Astrocyte (in vitro differentiated cells and primary cell): ENCODE measurements at regions not wholly inside any gene's neighbourhood (a gene's known extent, or its start where the extent isn't known, plus 50 kb on each side); places are given as distances from the start of the nearest gene placed in this dataset.

ENCODE experiments used
- DNase-seq: peaks from one replicate; pipeline ENCODE4 v3.0.0-alpha.2; 2010; ENCODE audit warnings: low read depth
- FAIRE-seq: peaks from 2 replicates; lab custom pipeline; 2011; peaks lifted over from hg19 to GRCh38; lab: Jason Lieb, UNC
- H2AFZ ChIP-seq: 2 replicates; pipeline ENCODE4 v1.6.0; 2012; ENCODE audit warnings: low read depth, low read length, inconsistent platforms
- H3K27ac ChIP-seq: 2 replicates; pipeline ENCODE4 v1.5.1; 2011; ENCODE audit warnings: low read depth, low read length, inconsistent platforms
- H3K27me3 ChIP-seq: 2 replicates; pipeline ENCODE4 v1.6.0; 2011; ENCODE audit warnings: low read length, inconsistent platforms; ENCODE audit not compliant: insufficient read depth
- H3K36me3 ChIP-seq: 2 replicates; pipeline ENCODE4 v1.5.1; 2011; ENCODE audit warnings: low read length, inconsistent platforms; ENCODE audit not compliant: insufficient read depth
- H3K4me1 ChIP-seq: 2 replicates; pipeline ENCODE4 v1.5.1; 2011; ENCODE audit warnings: low read length, inconsistent platforms; ENCODE audit not compliant: insufficient read depth
- H3K4me2 ChIP-seq: 2 replicates; pipeline ENCODE4 v1.6.0; 2012; ENCODE audit warnings: low read length, inconsistent platforms
- H3K4me3 ChIP-seq: 2 replicates; pipeline ENCODE4 v1.5.1; 2011; ENCODE audit warnings: low read depth, mild to moderate bottlenecking, low read length, inconsistent platforms; ENCODE audit not compliant: insufficient read depth
- H3K79me2 ChIP-seq: 2 replicates; pipeline ENCODE4 v1.6.0; 2012; ENCODE audit warnings: mild to moderate bottlenecking, low read length, inconsistent platforms; ENCODE audit not compliant: insufficient read depth
- H3K9ac ChIP-seq: 2 replicates; pipeline ENCODE4 v1.6.0; 2012; ENCODE audit warnings: mild to moderate bottlenecking, low read length, inconsistent platforms
- H3K9me3 ChIP-seq: 2 replicates; pipeline ENCODE4 v1.5.1; 2012; ENCODE audit warnings: low read depth, mild to moderate bottlenecking, low read length, inconsistent platforms; ENCODE audit not compliant: insufficient read depth
- H4K20me1 ChIP-seq: 2 replicates; pipeline ENCODE4 v1.6.0; 2012; ENCODE audit warnings: low read length, inconsistent platforms; ENCODE audit not compliant: insufficient read depth
- H3K27ac Mint-ChIP-seq: one replicate; pipeline ENCODE4 v1.8.0; 2021; ENCODE audit warnings: mild to moderate bottlenecking, mixed read lengths; ENCODE audit not compliant: unreplicated experiment
- H3K27me3 Mint-ChIP-seq: one replicate; pipeline ENCODE4 v1.8.0; 2021; ENCODE audit warnings: low read depth, mixed read lengths; ENCODE audit not compliant: unreplicated experiment
- H3K36me3 Mint-ChIP-seq: one replicate; pipeline ENCODE4 v1.8.0; 2021; ENCODE audit warnings: low read depth, mixed read lengths; ENCODE audit not compliant: unreplicated experiment
- H3K4me1 Mint-ChIP-seq: one replicate; pipeline ENCODE4 v1.8.0; 2021; ENCODE audit warnings: low read depth, mixed read lengths; ENCODE audit not compliant: unreplicated experiment
- H3K4me3 Mint-ChIP-seq: one replicate; pipeline ENCODE4 v1.8.0; 2021; ENCODE audit warnings: mild to moderate bottlenecking, moderate library complexity, mixed read lengths; ENCODE audit not compliant: unreplicated experiment
- H3K9me3 Mint-ChIP-seq: one replicate; pipeline ENCODE4 v1.8.0; 2021; ENCODE audit warnings: mild to moderate bottlenecking, mixed read lengths; ENCODE audit not compliant: unreplicated experiment
- CTCF ChIP-seq: IDR thresholded peaks from 2 replicates; pipeline ENCODE4 v1.5.1; 2011; ENCODE audit warnings: low read depth, mild to moderate bottlenecking, inconsistent platforms, low read length, moderate library complexity; ENCODE audit not compliant: insufficient read depth
- EZH2 ChIP-seq: IDR thresholded peaks from 2 replicates; pipeline ENCODE4 v1.6.1; 2012; ENCODE audit warnings: mild to moderate bottlenecking, low read length, inconsistent platforms; ENCODE audit not compliant: insufficient read depth

DNA sequence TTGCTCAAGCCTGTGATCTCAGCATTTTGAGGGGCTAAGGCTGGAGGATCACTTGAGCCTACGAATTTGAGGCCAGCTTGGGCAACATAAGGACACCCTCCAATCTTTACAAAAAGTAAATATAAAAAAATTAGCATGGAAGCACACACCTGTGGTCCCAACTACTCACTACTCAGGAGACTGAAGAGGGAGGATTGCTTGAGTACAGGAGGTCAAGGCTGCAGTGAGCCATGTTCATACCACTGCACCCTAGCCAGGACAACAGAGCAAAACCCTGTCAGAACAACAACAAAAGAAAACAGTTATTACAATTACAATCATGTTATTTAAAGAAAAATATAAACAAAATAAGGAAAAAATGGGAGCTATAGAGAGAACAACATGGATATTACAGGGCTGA, 82.5 kb upstream of the TNFAIP3 start:
- H3K4me1 Mint-ChIP-seq = peaks cover 7% of the 10 kb centered on the region
- H3K36me3 Mint-ChIP-seq = no peaks in the 10 kb centered on the region
- H3K4me3 Mint-ChIP-seq = no peak overlapping the region
- no peak overlapping the region for H3K9ac ChIP-seq
- no peak overlapping the region for H3K27ac ChIP-seq
- H3K9me3 ChIP-seq = no peaks in the 10 kb centered on the region
- H3K79me2 ChIP-seq = no peaks in the 10 kb centered on the region
- no peak overlapping the region for H2AFZ ChIP-seq
- no peaks in the 10 kb centered on the region for H3K9me3 Mint-ChIP-seq
- H3K4me2 ChIP-seq = no peak overlapping the region
- TF ChIP-seq EZH2 = no peak
- TF ChIP-seq CTCF = no peak
- H3K27me3 Mint-ChIP-seq = peaks cover 1% of the 10 kb centered on the region
- H3K27me3 ChIP-seq = no peaks in the 10 kb centered on the region
- no peaks in the 10 kb centered on the region for H4K20me1 ChIP-seq
- H3K36me3 ChIP-seq = no peaks in the 10 kb centered on the region
- DNase-seq (no peak), FAIRE-seq (no peak)
- H3K27ac Mint-ChIP-seq = no peak overlapping the region
- H3K4me3 ChIP-seq = no peak overlapping the region
- no peaks in the 10 kb centered on the region for H3K4me1 ChIP-seq

DNA sequence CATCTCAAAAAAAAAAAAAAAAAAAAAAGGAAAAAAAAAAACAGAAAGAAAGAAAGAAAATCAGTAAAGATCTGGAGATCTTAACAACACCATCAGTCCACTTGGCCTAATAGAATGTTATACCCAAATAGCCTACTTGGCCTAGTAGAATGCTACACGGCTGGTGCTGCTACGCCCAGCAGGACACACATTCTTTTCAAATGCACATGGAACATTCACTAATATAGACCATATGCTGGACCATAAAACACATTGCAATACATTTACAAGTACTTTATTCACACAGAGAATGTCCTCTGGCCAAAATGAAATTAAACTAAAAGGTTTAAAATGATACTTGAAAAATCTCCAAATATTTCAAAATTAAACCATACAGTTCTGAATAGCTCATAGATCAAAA, 80.0 kb upstream of the TNFAIP3 start:
- no peak for DNase-seq
- no peak overlapping the region for H3K4me3 ChIP-seq
- FAIRE-seq = no peak
- H3K4me1 ChIP-seq = no peaks in the 10 kb centered on the region
- H3K9me3 ChIP-seq = no peaks in the 10 kb centered on the region
- H2AFZ ChIP-seq = no peak overlapping the region
- Mint-ChIP-seq H3K36me3 (no peaks in the 10 kb centered on the region), H3K4me1 (no peaks in the 10 kb centered on the region), H3K27ac (no peak overlapping the region), H3K27me3 (no peaks in the 10 kb centered on the region), H3K9me3 (no peaks in the 10 kb centered on the region), H3K4me3 (no peak overlapping the region)
- no peak overlapping the region for H3K9ac ChIP-seq
- H3K27me3 ChIP-seq = no peaks in the 10 kb centered on the region
- no peaks in the 10 kb centered on the region for H3K79me2 ChIP-seq
- H3K4me2 ChIP-seq = no peak overlapping the region
- TF ChIP-seq EZH2 = no peak
- TF ChIP-seq CTCF = no peak
- H4K20me1 ChIP-seq = no peaks in the 10 kb centered on the region
- no peaks in the 10 kb centered on the region for H3K36me3 ChIP-seq
- H3K27ac ChIP-seq = no peak overlapping the region

DNA sequence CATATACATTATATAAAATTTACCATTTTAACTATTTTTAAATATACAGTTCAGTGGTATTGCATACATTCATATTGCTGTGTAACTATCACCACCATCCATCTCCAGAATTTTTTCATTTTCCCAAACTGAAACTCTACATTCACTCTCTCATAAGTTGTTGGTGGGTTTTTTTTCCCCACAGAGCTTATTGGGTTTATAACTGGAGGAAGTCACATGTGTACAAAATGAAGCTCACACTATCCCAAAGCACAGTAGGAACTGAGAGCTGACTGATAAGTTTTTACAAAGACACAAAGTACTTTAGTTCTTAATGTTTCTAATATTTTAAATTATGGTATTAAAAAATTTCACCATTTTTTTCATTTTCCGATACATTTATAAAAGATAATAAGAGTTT, 78.8 kb upstream of the TNFAIP3 start:
- Mint-ChIP-seq H3K4me1 (no peaks in the 10 kb centered on the region), H3K36me3 (no peaks in the 10 kb centered on the region), H3K4me3 (no peak overlapping the region), H3K9me3 (no peaks in the 10 kb centered on the region), H3K27me3 (no peaks in the 10 kb centered on the region), H3K27ac (no peak overlapping the region)
- Histone ChIP-seq H3K27ac (no peak overlapping the region), H3K4me1 (no peaks in the 10 kb centered on the region), H3K36me3 (no peaks in the 10 kb centered on the region), H2AFZ (no peak overlapping the region), H3K27me3 (no peaks in the 10 kb centered on the region), H3K9me3 (no peaks in the 10 kb centered on the region), H3K79me2 (no peaks in the 10 kb centered on the region), H4K20me1 (no peaks in the 10 kb centered on the region), H3K9ac (no peak overlapping the region), H3K4me2 (no peak overlapping the region), H3K4me3 (no peak overlapping the region)
- FAIRE-seq (no peak), DNase-seq (no peak)
- TF ChIP-seq CTCF (no peak), EZH2 (no peak)
